Spleen (tissue), 7 donors: ENCODE measurements at regions not wholly inside any gene's neighbourhood (a gene's known extent, or its start where the extent isn't known, plus 50 kb on each side); places are given as distances from the start of the nearest gene placed in this dataset.

Experiments used
- CTCF ChIP-seq, 11 experiments: fragments of 200-600 bp in 7 of 11; fragments of 450-650 bp in 4 of 11; sonication (generic) in 4 of 11; IDR thresholded peaks in 8 of 11; conservative IDR thresholded peaks in 3 of 11; 1 replicate in 7 of 11; 2 replicates in 4 of 11; pipeline versions ENCODE4 v1.4.0 to v1.8.0; 2016 to 2021; ENCODE audit warnings: antibody characterized with exemption in 11 of 11, inconsistent platforms in 4 of 11, mild to moderate bottlenecking in 1 of 11
- POLR2A ChIP-seq, 3 donors: fragments of 450-650 bp; IDR thresholded peaks; one replicate each; pipeline ENCODE4 v1.5.1; 2017; ENCODE audit warnings: antibody characterized with exemption in 3 of 3, mild to moderate bottlenecking in 1 of 3
- POLR2AphosphoS5 ChIP-seq, 3 donors: sonication (generic); formaldehyde crosslinking; IDR thresholded peaks; one replicate each; pipeline ENCODE4 v1.5.1; 2017; ENCODE audit warnings: antibody characterized with exemption in 3 of 3
- donor health status: DM: no; HTN: no; CAD: no; lungs with moderate emphysema.
- donor health status: DM: no; HTN: no; CAD: no.
- donor health status: DM: no; HTN: no; CAD: no.

- TF ChIP-seq CTCF (IDR thresholded peaks at IDR 0.05 in 8 of 11, conservative IDR thresholded peaks at IDR 0.05 in 3 of 11) (no peak), POLR2A (IDR thresholded peaks at IDR 0.05) (no peak), POLR2AphosphoS5 (IDR thresholded peaks at IDR 0.05) (no peak)
Measured at GRCh38 chr2:4502230-4502843, 799.0 kb downstream of the DCDC2C start.
